ENCODE measurements at regions not wholly inside any gene's neighbourhood (a gene's known extent, or its start where the extent isn't known, plus 50 kb on each side); places are given as distances from the start of the nearest gene placed in this dataset.

GRCh38 chr9:105005186-105005585, 77.2 kb upstream of the ABCA1 start:
- Histone ChIP-seq H3K27me3 (ENCODE audit: control insufficient read depth, insufficient read depth, low read length) (no peaks in the 10 kb centered on the region), H3K4me3 (ENCODE audit: low read depth in 2 of 2, low read length in 2 of 2) (no peak overlapping the region), H3K9me3 (ENCODE audit: control insufficient read depth, insufficient read depth, low read depth, low read length) (no peaks in the 10 kb centered on the region), H3K4me1 (ENCODE audit: control insufficient read depth, insufficient read depth, low read length) (no peaks in the 10 kb centered on the region), H3K36me3 (ENCODE audit: control insufficient read depth, insufficient read depth, low read length) (no peaks in the 10 kb centered on the region), H3K27ac (ENCODE audit: low read length) (no peak overlapping the region)
- DNase-seq (ENCODE audit: low read depth, low spot score) = no peak
- intact Hi-C loops (cut with micrococcal nuclease; ENCODE audit: unreplicated experiment) = no loop called here
- in situ Hi-C loops (cut with HindIII; ENCODE audit: low pct_unique_long_range_greater_than_20kb, low sequenced_read_pairs) = no loop called here
- no TSS peak for BruUV-seq (replicated peaks)
- POLR2A ChIA-PET = no interaction called here
- TF ChIP-seq SIN3A (IDR thresholded peaks at IDR 0.05; ENCODE audit: borderline replicate concordance, insufficient read depth, low read depth, low read length) (no peak), POLR2AphosphoS5 (IDR thresholded peaks at IDR 0.05; ENCODE audit: low read depth, low read length) (no peak), TCF7L2 (IDR thresholded peaks at IDR 0.05; ENCODE audit: low read depth, low read length) (no peak)
- TF ChIP-seq, protein P1, sequence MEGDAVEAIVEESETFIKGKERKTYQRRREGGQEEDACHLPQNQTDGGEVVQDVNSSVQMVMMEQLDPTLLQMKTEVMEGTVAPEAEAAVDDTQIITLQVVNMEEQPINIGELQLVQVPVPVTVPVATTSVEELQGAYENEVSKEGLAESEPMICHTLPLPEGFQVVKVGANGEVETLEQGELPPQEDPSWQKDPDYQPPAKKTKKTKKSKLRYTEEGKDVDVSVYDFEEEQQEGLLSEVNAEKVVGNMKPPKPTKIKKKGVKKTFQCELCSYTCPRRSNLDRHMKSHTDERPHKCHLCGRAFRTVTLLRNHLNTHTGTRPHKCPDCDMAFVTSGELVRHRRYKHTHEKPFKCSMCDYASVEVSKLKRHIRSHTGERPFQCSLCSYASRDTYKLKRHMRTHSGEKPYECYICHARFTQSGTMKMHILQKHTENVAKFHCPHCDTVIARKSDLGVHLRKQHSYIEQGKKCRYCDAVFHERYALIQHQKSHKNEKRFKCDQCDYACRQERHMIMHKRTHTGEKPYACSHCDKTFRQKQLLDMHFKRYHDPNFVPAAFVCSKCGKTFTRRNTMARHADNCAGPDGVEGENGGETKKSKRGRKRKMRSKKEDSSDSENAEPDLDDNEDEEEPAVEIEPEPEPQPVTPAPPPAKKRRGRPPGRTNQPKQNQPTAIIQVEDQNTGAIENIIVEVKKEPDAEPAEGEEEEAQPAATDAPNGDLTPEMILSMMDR (IDR thresholded peaks at IDR 0.05) = no peak
- TF ChIP-seq, protein P2, sequence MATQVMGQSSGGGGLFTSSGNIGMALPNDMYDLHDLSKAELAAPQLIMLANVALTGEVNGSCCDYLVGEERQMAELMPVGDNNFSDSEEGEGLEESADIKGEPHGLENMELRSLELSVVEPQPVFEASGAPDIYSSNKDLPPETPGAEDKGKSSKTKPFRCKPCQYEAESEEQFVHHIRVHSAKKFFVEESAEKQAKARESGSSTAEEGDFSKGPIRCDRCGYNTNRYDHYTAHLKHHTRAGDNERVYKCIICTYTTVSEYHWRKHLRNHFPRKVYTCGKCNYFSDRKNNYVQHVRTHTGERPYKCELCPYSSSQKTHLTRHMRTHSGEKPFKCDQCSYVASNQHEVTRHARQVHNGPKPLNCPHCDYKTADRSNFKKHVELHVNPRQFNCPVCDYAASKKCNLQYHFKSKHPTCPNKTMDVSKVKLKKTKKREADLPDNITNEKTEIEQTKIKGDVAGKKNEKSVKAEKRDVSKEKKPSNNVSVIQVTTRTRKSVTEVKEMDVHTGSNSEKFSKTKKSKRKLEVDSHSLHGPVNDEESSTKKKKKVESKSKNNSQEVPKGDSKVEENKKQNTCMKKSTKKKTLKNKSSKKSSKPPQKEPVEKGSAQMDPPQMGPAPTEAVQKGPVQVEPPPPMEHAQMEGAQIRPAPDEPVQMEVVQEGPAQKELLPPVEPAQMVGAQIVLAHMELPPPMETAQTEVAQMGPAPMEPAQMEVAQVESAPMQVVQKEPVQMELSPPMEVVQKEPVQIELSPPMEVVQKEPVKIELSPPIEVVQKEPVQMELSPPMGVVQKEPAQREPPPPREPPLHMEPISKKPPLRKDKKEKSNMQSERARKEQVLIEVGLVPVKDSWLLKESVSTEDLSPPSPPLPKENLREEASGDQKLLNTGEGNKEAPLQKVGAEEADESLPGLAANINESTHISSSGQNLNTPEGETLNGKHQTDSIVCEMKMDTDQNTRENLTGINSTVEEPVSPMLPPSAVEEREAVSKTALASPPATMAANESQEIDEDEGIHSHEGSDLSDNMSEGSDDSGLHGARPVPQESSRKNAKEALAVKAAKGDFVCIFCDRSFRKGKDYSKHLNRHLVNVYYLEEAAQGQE (IDR thresholded peaks at IDR 0.05; ENCODE audit: insufficient read depth in 1 of 2, low read depth in 2 of 2, low read length in 1 of 2) = no peak
- CTCF ChIA-PET = no interaction called here
- no peak for ATAC-seq

DNA sequence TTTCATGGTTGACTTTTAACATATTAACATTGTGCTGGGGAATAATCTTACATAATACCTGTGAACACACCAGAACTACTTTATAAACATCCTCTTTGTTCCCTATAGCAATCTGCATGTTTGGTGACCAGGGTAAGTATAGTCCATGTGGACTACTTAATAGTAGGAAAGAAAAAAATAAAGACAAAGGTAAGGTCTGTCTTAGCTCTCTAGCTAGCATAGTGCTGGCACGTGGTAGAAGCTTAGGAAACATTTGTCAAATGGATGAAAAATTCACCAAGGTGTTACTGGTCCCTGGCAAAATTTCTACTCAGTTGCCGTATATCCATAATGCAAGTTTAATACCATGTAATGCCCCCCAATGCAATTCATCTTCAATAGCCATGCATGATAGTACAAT, 78.6 kb upstream of the ABCA1 start:
- intact Hi-C loops (cut with micrococcal nuclease; ENCODE audit: unreplicated experiment) (no loop called here), in situ Hi-C loops (cut with HindIII; ENCODE audit: low pct_unique_long_range_greater_than_20kb, low sequenced_read_pairs) (no loop called here)
- TF ChIP-seq TCF7L2 (IDR thresholded peaks at IDR 0.05; ENCODE audit: low read depth, low read length) (no peak), POLR2AphosphoS5 (IDR thresholded peaks at IDR 0.05; ENCODE audit: low read depth, low read length) (no peak), SIN3A (IDR thresholded peaks at IDR 0.05; ENCODE audit: borderline replicate concordance, insufficient read depth, low read depth, low read length) (no peak)
- TF ChIP-seq, protein P2 (IDR thresholded peaks at IDR 0.05; ENCODE audit: insufficient read depth in 1 of 2, low read depth in 2 of 2, low read length in 1 of 2) = no peak
- TF ChIP-seq, protein P1 (IDR thresholded peaks at IDR 0.05) = no peak
- no peak overlapping the region for H3K4me3 ChIP-seq (ENCODE audit: low read depth in 2 of 2, low read length in 2 of 2)
- BruUV-seq (replicated peaks) = no TSS peak
- no peaks in the 10 kb centered on the region for H3K36me3 ChIP-seq (ENCODE audit: control insufficient read depth, insufficient read depth, low read length)
- no peaks in the 10 kb centered on the region for H3K4me1 ChIP-seq (ENCODE audit: control insufficient read depth, insufficient read depth, low read length)
- H3K27ac ChIP-seq (ENCODE audit: low read length) = no peak overlapping the region
- ATAC-seq (no peak), DNase-seq (ENCODE audit: low read depth, low spot score) (no peak)
- H3K9me3 ChIP-seq (ENCODE audit: control insufficient read depth, insufficient read depth, low read depth, low read length) = no peaks in the 10 kb centered on the region
- ChIA-PET POLR2A (no interaction called here), CTCF (no interaction called here)
- no peaks in the 10 kb centered on the region for H3K27me3 ChIP-seq (ENCODE audit: control insufficient read depth, insufficient read depth, low read length)
